Endodermal cell (in vitro differentiated cells): ENCODE measurements at regions not wholly inside any gene's neighbourhood (a gene's known extent, or its start where the extent isn't known, plus 50 kb on each side); places are given as distances from the start of the nearest gene placed in this dataset.

Experiments
- DNase-seq: peaks from one replicate; pipeline ENCODE4 v3.0.0-alpha.2; 2017
- H3K27ac ChIP-seq: 2 replicates; pipeline ENCODE4 v1.5.1; 2013; ENCODE audit warnings: mild to moderate bottlenecking, low read depth, low read length, moderate library complexity
- H3K27me3 ChIP-seq: 2 replicates; pipeline ENCODE4 v1.6.1; 2013; ENCODE audit warnings: mild to moderate bottlenecking, low read length, moderate library complexity; ENCODE audit not compliant: insufficient read depth, control insufficient read depth, poor library complexity, severe bottlenecking
- H3K36me3 ChIP-seq: 2 replicates; pipeline ENCODE4 v1.7.0; 2013; ENCODE audit warnings: mild to moderate bottlenecking, low read length, moderate library complexity; ENCODE audit not compliant: control insufficient read depth, insufficient read depth
- H3K4me1 ChIP-seq: one replicate; pipeline ENCODE4 v1.7.0; 2013; ENCODE audit warnings: low read length; ENCODE audit not compliant: control insufficient read depth, insufficient read depth
- H3K4me3 ChIP-seq: 2 replicates; pipeline ENCODE4 v1.5.1; 2013; ENCODE audit warnings: mild to moderate bottlenecking, low read length, moderate library complexity
- H3K9ac ChIP-seq: 2 replicates; pipeline ENCODE4 v1.6.1; 2013; ENCODE audit warnings: mild to moderate bottlenecking, low read length, moderate library complexity; ENCODE audit not compliant: poor library complexity, severe bottlenecking; ENCODE audit errors: extremely low read depth
- H3K9me3 ChIP-seq: 2 replicates; pipeline ENCODE4 v1.6.1; 2013; ENCODE audit warnings: mild to moderate bottlenecking, low read length, moderate library complexity; ENCODE audit not compliant: control insufficient read depth
- H3K27ac Mint-ChIP-seq: 2 replicates; pipeline ENCODE4 v1.8.0; 2020; ENCODE audit warnings: mixed read lengths
- H3K27me3 Mint-ChIP-seq: 2 replicates; pipeline ENCODE4 v1.8.0; 2021; ENCODE audit warnings: mild to moderate bottlenecking, mixed read lengths; ENCODE audit not compliant: insufficient read depth
- H3K36me3 Mint-ChIP-seq: 2 replicates; pipeline ENCODE4 v1.8.0; 2020; ENCODE audit warnings: low read depth, mixed read lengths
- H3K4me1 Mint-ChIP-seq: 2 replicates; pipeline ENCODE4 v1.8.0; 2020; ENCODE audit warnings: mixed read lengths
- H3K4me3 Mint-ChIP-seq: 2 replicates; pipeline ENCODE4 v1.8.0; 2020; ENCODE audit warnings: mild to moderate bottlenecking, moderate library complexity, mixed read lengths
- H3K9me3 Mint-ChIP-seq: 2 replicates; pipeline ENCODE4 v1.8.0; 2020; ENCODE audit warnings: mild to moderate bottlenecking, mixed read lengths
- WGBS, 2 experiments: methylation state at CpG; one replicate each; pipeline versions ENCODE4 v1.1.5 to v1.1.7; 2013; ENCODE audit warnings: missing lambda C conversion rate in 2 of 2, mixed read lengths in 1 of 2; ENCODE audit not compliant: insufficient coverage in 1 of 2, insufficient read length in 1 of 2; 5-methylcytosine and 5-hydroxymethylcytosine counted together
- TF ChIP-seq, protein P1 (sequence below): fragments of 200-600 bp; sonication (generic); conservative IDR thresholded peaks from 2 replicates; pipeline ENCODE4 v1.5.0; 2021; ENCODE audit warnings: antibody characterized with exemption, mild to moderate bottlenecking

GRCh38 chr1:95437781-95438180, 203.8 kb downstream of the RWDD3 start:
- H3K27ac Mint-ChIP-seq: no peak overlapping the region
- H3K27me3 Mint-ChIP-seq: no peaks in the 10 kb centered on the region
- Histone ChIP-seq H3K27me3 (no peaks in the 10 kb centered on the region), H3K4me3 (no peak overlapping the region), H3K4me1 (no peaks in the 10 kb centered on the region), H3K9me3 (no peaks in the 10 kb centered on the region), H3K9ac (no peak overlapping the region), H3K27ac (no peak overlapping the region), H3K36me3 (no peaks in the 10 kb centered on the region)
- no peaks in the 10 kb centered on the region for H3K36me3 Mint-ChIP-seq
- H3K9me3 Mint-ChIP-seq: no peaks in the 10 kb centered on the region
- H3K4me3 Mint-ChIP-seq: no peak overlapping the region
- no peak for DNase-seq
- peaks cover 18% of the 10 kb centered on the region for H3K4me1 Mint-ChIP-seq
- TF ChIP-seq, protein P1, sequence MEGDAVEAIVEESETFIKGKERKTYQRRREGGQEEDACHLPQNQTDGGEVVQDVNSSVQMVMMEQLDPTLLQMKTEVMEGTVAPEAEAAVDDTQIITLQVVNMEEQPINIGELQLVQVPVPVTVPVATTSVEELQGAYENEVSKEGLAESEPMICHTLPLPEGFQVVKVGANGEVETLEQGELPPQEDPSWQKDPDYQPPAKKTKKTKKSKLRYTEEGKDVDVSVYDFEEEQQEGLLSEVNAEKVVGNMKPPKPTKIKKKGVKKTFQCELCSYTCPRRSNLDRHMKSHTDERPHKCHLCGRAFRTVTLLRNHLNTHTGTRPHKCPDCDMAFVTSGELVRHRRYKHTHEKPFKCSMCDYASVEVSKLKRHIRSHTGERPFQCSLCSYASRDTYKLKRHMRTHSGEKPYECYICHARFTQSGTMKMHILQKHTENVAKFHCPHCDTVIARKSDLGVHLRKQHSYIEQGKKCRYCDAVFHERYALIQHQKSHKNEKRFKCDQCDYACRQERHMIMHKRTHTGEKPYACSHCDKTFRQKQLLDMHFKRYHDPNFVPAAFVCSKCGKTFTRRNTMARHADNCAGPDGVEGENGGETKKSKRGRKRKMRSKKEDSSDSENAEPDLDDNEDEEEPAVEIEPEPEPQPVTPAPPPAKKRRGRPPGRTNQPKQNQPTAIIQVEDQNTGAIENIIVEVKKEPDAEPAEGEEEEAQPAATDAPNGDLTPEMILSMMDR: no peak
- 73 to 77% methylated on average over 3 to 6 of the region's 6 CpGs for WGBS, 2 experiments

DNA sequence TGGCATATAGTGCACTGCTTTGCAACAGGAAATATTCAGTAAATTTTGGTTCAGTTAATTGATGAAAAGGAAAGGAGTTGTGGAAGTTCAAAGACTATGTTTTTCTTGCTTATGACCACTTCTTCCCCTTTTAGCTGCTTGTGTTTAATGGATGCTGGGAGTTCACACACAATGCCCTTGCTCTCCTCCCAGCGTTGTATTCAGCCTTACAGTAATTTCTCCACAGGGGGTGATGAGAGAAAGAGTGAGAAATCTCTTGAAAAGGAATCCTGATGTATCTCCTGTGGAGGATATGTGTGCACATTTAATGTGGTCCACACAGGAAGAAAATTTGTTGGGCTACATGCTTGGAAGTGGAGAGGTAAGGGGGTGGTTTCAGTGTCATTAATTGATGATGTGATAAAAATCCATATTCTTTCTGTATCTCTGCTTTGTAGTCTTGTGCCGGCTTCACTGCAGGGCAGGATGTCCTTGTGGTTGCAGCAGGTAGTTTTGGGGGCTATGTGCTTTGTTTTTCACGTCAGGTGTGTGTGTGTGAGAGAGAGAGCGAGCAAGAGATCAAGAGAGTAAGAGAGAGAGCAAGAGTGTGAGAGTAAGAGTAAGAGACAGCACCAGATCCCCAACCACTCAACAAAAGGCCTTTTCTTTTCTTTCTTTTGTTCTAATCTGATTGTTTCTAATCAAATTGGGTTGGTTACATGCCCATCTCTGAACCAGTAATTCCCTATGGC, 204.4 kb downstream of the RWDD3 start:
- no peak overlapping the region for H3K4me3 ChIP-seq
- H3K4me1 ChIP-seq: no peaks in the 10 kb centered on the region
- no peaks in the 10 kb centered on the region for H3K9me3 ChIP-seq
- Mint-ChIP-seq H3K36me3 (no peaks in the 10 kb centered on the region), H3K4me3 (no peak overlapping the region), H3K9me3 (no peaks in the 10 kb centered on the region), H3K27ac (no peak overlapping the region), H3K27me3 (no peaks in the 10 kb centered on the region), H3K4me1 (peaks cover 18% of the 10 kb centered on the region)
- H3K36me3 ChIP-seq: no peaks in the 10 kb centered on the region
- no peak overlapping the region for H3K27ac ChIP-seq
- TF ChIP-seq, protein P1: no peak
- 71 to 76% methylated on average over 1 to 4 of the region's 4 CpGs for WGBS, 2 experiments
- DNase-seq: no peak
- H3K9ac ChIP-seq: no peak overlapping the region
- H3K27me3 ChIP-seq: no peaks in the 10 kb centered on the region

GRCh38 chr1:95440511-95440910, 206.5 kb downstream of the RWDD3 start:
- H3K9me3 ChIP-seq: no peaks in the 10 kb centered on the region
- Mint-ChIP-seq H3K9me3 (no peaks in the 10 kb centered on the region), H3K36me3 (no peaks in the 10 kb centered on the region), H3K4me1 (peaks cover 18% of the 10 kb centered on the region), H3K27me3 (no peaks in the 10 kb centered on the region), H3K27ac (no peak overlapping the region), H3K4me3 (no peak overlapping the region)
- no peak for DNase-seq
- no peaks in the 10 kb centered on the region for H3K4me1 ChIP-seq
- no peak overlapping the region for H3K9ac ChIP-seq
- no peak overlapping the region for H3K4me3 ChIP-seq
- H3K27ac ChIP-seq: no peak overlapping the region
- WGBS, 2 experiments: 81 to 93% methylated on average over 3 to 4 of the region's 4 CpGs
- TF ChIP-seq, protein P1: no peak
- no peaks in the 10 kb centered on the region for H3K27me3 ChIP-seq
- H3K36me3 ChIP-seq: no peaks in the 10 kb centered on the region
